H1 (cell line): ENCODE measurements at regions not wholly inside any gene's neighbourhood (a gene's known extent, or its start where the extent isn't known, plus 50 kb on each side); places are given as distances from the start of the nearest gene placed in this dataset.
"Not testable (repeated sequence)": the region's sequence is repeated elsewhere in the genome, so short reads cannot be mapped to it uniquely, and the experiment has no call there.

Experiments used
- CTCF ChIA-PET: fragments of 300-600 bp; sonication (Branson Sonifier 250); formaldehyde crosslinking; loops from one replicate; lab custom pipeline; 2021; ENCODE audit not compliant: partially characterized antibody; lab: Charles Lee
- POLR2A ChIA-PET: fragments of 300-600 bp; sonication (Branson Sonifier 250); formaldehyde crosslinking; loops from one replicate; lab custom pipeline; 2021; ENCODE audit warnings: inconsistent platforms; ENCODE audit not compliant: partially characterized antibody; lab: Charles Lee
- DNase-seq, 2 experiments: peaks; one replicate each; pipeline versions ENCODE4 v3.0.0 to v3.0.0-alpha.2; 2010 to 2022; ENCODE audit warnings: low spot score in 2 of 2, low read depth in 1 of 2, mixed read lengths in 1 of 2
- FAIRE-seq: peaks from 2 replicates; lab custom pipeline; 2011; peaks lifted over from hg19 to GRCh38; lab: Jason Lieb, UNC
- H2AFZ ChIP-seq: 2 replicates; pipeline ENCODE4 v1.8.1; 2012; ENCODE audit warnings: low read length, inconsistent platforms
- H2AK5ac ChIP-seq: 2 replicates; pipeline ENCODE4 v1.6.1; 2013; ENCODE audit warnings: low read depth, low read length
- H2BK120ac ChIP-seq: replicated peaks from 2 replicates; pipeline ENCODE3; 2013; ENCODE audit warnings: low read depth, low read length, inconsistent platforms
- H2BK12ac ChIP-seq: 2 replicates; pipeline ENCODE4 v1.6.1; 2013; ENCODE audit warnings: low read depth, low read length
- H2BK15ac ChIP-seq: 2 replicates; pipeline ENCODE4 v1.6.1; 2013; ENCODE audit warnings: low read length
- H2BK20ac ChIP-seq: 2 replicates; pipeline ENCODE4 v1.6.1; 2013; ENCODE audit warnings: low read length
- H2BK5ac ChIP-seq: 2 replicates; pipeline ENCODE4 v1.6.1; 2013; ENCODE audit warnings: low read depth, low read length
- H3K14ac ChIP-seq: 2 replicates; pipeline ENCODE4 v1.6.1; 2013; ENCODE audit warnings: inconsistent platforms; ENCODE audit not compliant: insufficient read length
- H3K18ac ChIP-seq: 2 replicates; pipeline ENCODE4 v1.6.1; 2013; ENCODE audit warnings: low read length; ENCODE audit errors: extremely low read depth
- H3K23ac ChIP-seq: 2 replicates; pipeline ENCODE4 v1.6.1; 2013; ENCODE audit warnings: inconsistent platforms; ENCODE audit not compliant: insufficient read length
- H3K23me2 ChIP-seq: 2 replicates; pipeline ENCODE4 v1.6.1; 2013; ENCODE audit warnings: low read depth, low read length
- H3K27ac ChIP-seq: 2 replicates; pipeline ENCODE4 v1.6.1; 2011; ENCODE audit warnings: low read depth, low read length, inconsistent platforms
- H3K27me3 ChIP-seq, 4 experiments: replicated peaks in 1 of 4; 1 replicate in 1 of 4; 2 replicates in 3 of 4; pipeline versions ENCODE4 v1.6.1 to v1.8.1; 2011 to 2013; ENCODE audit warnings: low read length in 3 of 4, mild to moderate bottlenecking in 3 of 4, inconsistent platforms in 2 of 4, mixed read lengths in 2 of 4, moderate library complexity in 1 of 4; ENCODE audit not compliant: control insufficient read depth in 3 of 4, insufficient read depth in 3 of 4; ENCODE audit errors: extremely low read depth in 1 of 4
- H3K36me3 ChIP-seq, 4 experiments: 2 replicates each; pipeline versions ENCODE4 v1.6.1 to v1.8.1; 2011 to 2013; ENCODE audit warnings: mild to moderate bottlenecking in 4 of 4, low read length in 3 of 4, moderate library complexity in 2 of 4, control low read depth in 1 of 4, inconsistent platforms in 1 of 4; ENCODE audit not compliant: insufficient read depth in 4 of 4, control insufficient read depth in 2 of 4
- H3K4ac ChIP-seq: replicated peaks from 2 replicates; pipeline ENCODE3; 2013; ENCODE audit warnings: low read length, low read depth, mixed read lengths, inconsistent platforms; ENCODE audit not compliant: insufficient read length
- H3K4me1 ChIP-seq, 4 experiments: replicated peaks in 1 of 4; 1 replicate in 1 of 4; 2 replicates in 3 of 4; pipeline versions ENCODE4 v1.6.1 to v1.8.1; 2011 to 2013; ENCODE audit warnings: low read length in 3 of 4, inconsistent platforms in 2 of 4, mixed read lengths in 1 of 4; ENCODE audit not compliant: insufficient read depth in 4 of 4, control insufficient read depth in 3 of 4
- H3K4me2 ChIP-seq, 2 experiments: 2 replicates each; pipeline versions ENCODE4 v1.6.1 to v1.8.1; 2011 to 2013; ENCODE audit warnings: low read depth in 2 of 2, low read length in 2 of 2, control low read depth in 1 of 2, inconsistent platforms in 1 of 2, mild to moderate bottlenecking in 1 of 2; ENCODE audit not compliant: insufficient read depth in 1 of 2
- H3K4me3 ChIP-seq, 4 experiments: fragments of 200-600, 300-600 bp in 1 of 4; sonication (generic), shearing (Covaris generic), sonication (Bioruptor Twin) in 1 of 4; 2 replicates each; pipeline versions ENCODE4 v1.5.1 to v1.8.1; 2011 to 2016; ENCODE audit warnings: low read length in 4 of 4, low read depth in 3 of 4, control low read depth in 2 of 4, inconsistent platforms in 2 of 4, mild to moderate bottlenecking in 2 of 4, mixed read lengths in 1 of 4, moderate library complexity in 1 of 4; ENCODE audit not compliant: insufficient read depth in 2 of 4; ENCODE audit errors: extremely low read depth in 1 of 4
- H3K56ac ChIP-seq: replicated peaks from 2 replicates; pipeline ENCODE3; 2013; ENCODE audit warnings: low read depth, mild to moderate bottlenecking, mixed read lengths, low read length, inconsistent platforms; ENCODE audit not compliant: insufficient read length
- H3K79me1 ChIP-seq: 2 replicates; pipeline ENCODE4 v1.6.1; 2013; ENCODE audit warnings: low read depth, low read length, control low read depth
- H3K79me2 ChIP-seq, 2 experiments: 2 replicates each; pipeline versions ENCODE4 v1.6.1 to v1.8.1; 2012 to 2013; ENCODE audit warnings: low read length in 2 of 2, mild to moderate bottlenecking in 2 of 2, inconsistent platforms in 1 of 2; ENCODE audit not compliant: insufficient read depth in 2 of 2, control insufficient read depth in 1 of 2
- H3K9ac ChIP-seq, 4 experiments: replicated peaks in 1 of 4; 1 replicate in 1 of 4; 2 replicates in 3 of 4; pipeline versions ENCODE4 v1.6.1 to v1.8.1; 2011 to 2013; ENCODE audit warnings: low read depth in 3 of 4, low read length in 3 of 4, control low read depth in 2 of 4, mild to moderate bottlenecking in 2 of 4, moderate library complexity in 2 of 4, inconsistent platforms in 1 of 4; ENCODE audit errors: extremely low read depth in 1 of 4
- H3K9me3 ChIP-seq, 2 experiments: 2 replicates each; pipeline versions ENCODE4 v1.6.1 to v1.8.1; 2012 to 2013; ENCODE audit warnings: mild to moderate bottlenecking in 2 of 2, moderate library complexity in 2 of 2, control low read depth in 1 of 2, inconsistent platforms in 1 of 2, low read depth in 1 of 2, low read length in 1 of 2, mixed read lengths in 1 of 2; ENCODE audit not compliant: insufficient read depth in 2 of 2
- H4K20me1 ChIP-seq, 2 experiments: replicated peaks in 1 of 2; 2 replicates each; pipeline versions ENCODE3 to v1.8.1; 2011 to 2013; ENCODE audit warnings: inconsistent platforms in 2 of 2, low read length in 2 of 2, mild to moderate bottlenecking in 1 of 2; ENCODE audit not compliant: insufficient read depth in 2 of 2, control insufficient read depth in 1 of 2
- H4K5ac ChIP-seq: 2 replicates; pipeline ENCODE4 v1.6.1; 2013; ENCODE audit warnings: low read length, low read depth, mixed read lengths, inconsistent platforms; ENCODE audit not compliant: insufficient read length
- H4K8ac ChIP-seq: 2 replicates; pipeline ENCODE4 v1.8.0; 2013; ENCODE audit warnings: mild to moderate bottlenecking, moderate library complexity, low read length, inconsistent platforms; ENCODE audit not compliant: insufficient read depth; ENCODE audit errors: extremely low read depth
- H4K91ac ChIP-seq: replicated peaks from 2 replicates; pipeline ENCODE3; 2013; ENCODE audit warnings: low read length, mixed read lengths, inconsistent platforms; ENCODE audit not compliant: insufficient read length
- WGBS, 2 experiments: shearing (Covaris generic) in 1 of 2; methylation state at CpG; one replicate each; pipeline versions ENCODE4 v1.1.6 to v1.1.7; 2013 to 2015; ENCODE audit warnings: low lambda C conversion rate in 2 of 2, mixed read lengths in 2 of 2, inconsistent platforms in 1 of 2, low coverage in 1 of 2, missing lambda C conversion rate in 1 of 2; ENCODE audit not compliant: insufficient replicate concordance in 2 of 2, insufficient coverage in 1 of 2, insufficient read length in 1 of 2; ENCODE audit errors: extremely low coverage in 1 of 2, missing lambda C conversion rate in 1 of 2; 5-methylcytosine and 5-hydroxymethylcytosine counted together

- H3K27ac ChIP-seq, H3K9me3 ChIP-seq, H3K4me1 ChIP-seq, H3K4me3 ChIP-seq, H2BK5ac ChIP-seq, H3K56ac ChIP-seq, POLR2A ChIA-PET, H4K91ac ChIP-seq, H3K14ac ChIP-seq, H3K4me2 ChIP-seq, H3K9ac ChIP-seq, H3K27me3 ChIP-seq, CTCF ChIA-PET, H4K5ac ChIP-seq, H3K23ac ChIP-seq, H4K8ac ChIP-seq, H3K4ac ChIP-seq, H2AK5ac ChIP-seq, H2BK120ac ChIP-seq, H3K79me2 ChIP-seq, H3K36me3 ChIP-seq, H2BK15ac ChIP-seq, H3K18ac ChIP-seq, H3K23me2 ChIP-seq, H2AFZ ChIP-seq, H4K20me1 ChIP-seq, H2BK20ac ChIP-seq, FAIRE-seq, H3K79me1 ChIP-seq, H2BK12ac ChIP-seq, DNase-seq: not testable (repeated sequence)
- 92% methylated on average over 8 of the region's 16 CpGs; no CpG with 5 or more reads in 1 of the 2 experiments for WGBS, 2 experiments
These were observed 68.3 kb upstream of the THOC3 start for GRCh38 chr5:176036391-176036790.

DNA sequence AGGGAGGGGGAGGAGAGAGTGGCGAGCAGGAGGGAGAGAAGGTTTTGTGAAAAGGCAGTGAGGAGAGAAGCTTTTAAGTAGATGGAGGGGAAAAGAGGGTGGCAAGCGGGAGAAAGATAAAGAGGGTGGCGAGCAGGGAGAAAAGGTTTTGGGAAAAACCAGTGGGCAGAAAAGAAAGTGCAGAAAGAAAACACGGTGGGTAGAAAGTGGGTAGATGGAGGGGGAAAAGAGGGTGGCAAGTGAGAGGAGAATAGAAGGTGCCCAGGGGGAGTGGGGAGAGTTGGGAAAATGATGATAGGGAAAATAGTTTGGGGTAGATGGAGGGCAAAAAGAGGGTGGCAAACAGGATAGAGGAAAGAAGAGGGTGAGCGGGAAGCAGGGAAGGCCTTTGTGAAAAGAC is 69.1 kb upstream of the THOC3 start:
- H2BK5ac ChIP-seq, H3K56ac ChIP-seq, H2BK120ac ChIP-seq, H3K79me1 ChIP-seq, H3K14ac ChIP-seq, H3K4me3 ChIP-seq, FAIRE-seq, H3K4me2 ChIP-seq, H2BK12ac ChIP-seq, H3K9me3 ChIP-seq, H2AFZ ChIP-seq, CTCF ChIA-PET, H3K79me2 ChIP-seq, POLR2A ChIA-PET, H2AK5ac ChIP-seq, H2BK15ac ChIP-seq, H3K27me3 ChIP-seq, H3K27ac ChIP-seq, H3K18ac ChIP-seq, H4K8ac ChIP-seq, H4K91ac ChIP-seq, H3K36me3 ChIP-seq, H4K20me1 ChIP-seq, H3K9ac ChIP-seq, H4K5ac ChIP-seq, H2BK20ac ChIP-seq, DNase-seq, H3K4me1 ChIP-seq, H3K4ac ChIP-seq, H3K23ac ChIP-seq, H3K23me2 ChIP-seq: not testable (repeated sequence)
- 71% methylated on average over 5 of the region's 5 CpGs; no CpG with 5 or more reads in 1 of the 2 experiments for WGBS, 2 experiments
